Hippocampal formation (tissue), 2 donors: ENCODE measurements at regions not wholly inside any gene's neighbourhood (a gene's known extent, or its start where the extent isn't known, plus 50 kb on each side); places are given as distances from the start of the nearest gene placed in this dataset.
"Not testable (repeated sequence)": the region's sequence is repeated elsewhere in the genome, so short reads cannot be mapped to it uniquely, and the experiment has no call there.

Experiments used
- DNase-seq, 2 donors: peaks; one replicate each; lab custom pipeline; 2025; lab: John Stamatoyannopoulos, UW

- DNase-seq, result no peak
Observed at GRCh38 chr2:83055376-83056010, 1403.6 kb downstream of the SUCLG1 start.

DNA sequence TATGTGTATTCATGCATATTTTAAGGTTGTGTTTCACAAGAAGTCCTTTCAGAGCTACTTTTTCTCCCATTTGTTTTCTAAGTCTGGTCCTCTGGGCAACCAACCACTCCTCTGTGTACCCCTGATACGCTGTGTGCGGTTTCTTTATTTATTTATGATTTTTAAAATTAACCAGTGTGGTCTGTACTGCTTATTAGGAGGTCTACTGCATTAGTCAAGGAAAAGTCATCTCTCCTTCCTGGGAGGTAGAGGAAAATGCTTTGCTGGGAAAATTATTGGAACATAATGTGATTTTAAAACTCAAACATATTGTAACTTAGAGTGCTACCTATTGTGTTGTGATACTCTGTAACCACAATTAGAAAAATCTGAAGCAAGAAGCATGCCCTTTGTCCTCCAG lies 1404.3 kb downstream of the SUCLG1 start:
- no peak for DNase-seq

DNA sequence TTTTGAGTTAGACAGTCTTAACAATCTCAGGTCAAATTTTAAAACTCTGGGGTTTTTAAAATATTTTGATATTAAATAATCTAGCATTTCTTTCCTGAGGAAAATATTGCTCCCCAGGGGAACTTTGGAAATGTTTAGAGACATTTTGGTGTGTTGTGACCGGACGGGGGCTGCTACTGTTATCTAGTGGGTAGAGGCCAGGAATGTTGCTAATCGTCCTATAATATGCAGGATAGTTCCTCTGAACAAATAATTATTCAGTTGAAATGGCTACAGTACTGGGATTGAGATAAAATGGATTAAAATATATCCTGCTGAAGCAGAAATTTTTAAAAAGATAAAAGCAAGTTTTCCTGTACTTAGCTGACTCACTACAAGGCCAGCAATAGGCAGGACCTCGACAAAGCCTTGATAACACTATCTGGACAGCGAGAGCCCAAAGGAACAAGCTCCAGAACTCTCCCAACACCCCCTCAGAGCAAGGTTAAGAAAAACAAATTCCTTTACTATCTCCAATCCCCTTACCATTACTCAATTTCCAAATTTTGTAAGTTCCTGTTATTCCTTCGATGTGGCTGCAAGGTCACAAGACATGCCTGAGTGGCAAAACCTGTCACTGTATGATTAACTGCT lies 1407.4 kb downstream of the SUCLG1 start:
- DNase-seq, result no peak

DNA sequence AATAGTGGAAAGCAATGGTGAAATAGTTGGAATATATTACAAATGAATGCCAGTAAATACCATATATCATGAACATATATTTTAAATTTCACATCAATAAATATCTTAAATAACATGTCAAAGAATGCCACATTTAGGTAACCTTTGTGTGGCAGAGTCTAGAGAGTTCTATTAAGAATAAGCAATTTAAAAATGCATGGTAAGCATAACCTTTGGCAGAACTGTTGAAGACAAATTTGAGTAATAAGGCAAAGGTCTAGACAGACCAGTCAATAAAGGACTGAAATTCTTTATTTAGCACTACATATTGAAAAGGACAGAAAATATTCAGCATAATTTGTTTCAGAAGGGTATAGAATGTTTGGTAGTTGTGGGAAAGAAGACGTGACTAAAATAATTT lies 1417.0 kb downstream of the SUCLG1 start:
- no peak for DNase-seq

GRCh38 chr2:83022631-83023210 lies 1436.4 kb downstream of the SUCLG1 start:
- DNase-seq, result no peak

DNA sequence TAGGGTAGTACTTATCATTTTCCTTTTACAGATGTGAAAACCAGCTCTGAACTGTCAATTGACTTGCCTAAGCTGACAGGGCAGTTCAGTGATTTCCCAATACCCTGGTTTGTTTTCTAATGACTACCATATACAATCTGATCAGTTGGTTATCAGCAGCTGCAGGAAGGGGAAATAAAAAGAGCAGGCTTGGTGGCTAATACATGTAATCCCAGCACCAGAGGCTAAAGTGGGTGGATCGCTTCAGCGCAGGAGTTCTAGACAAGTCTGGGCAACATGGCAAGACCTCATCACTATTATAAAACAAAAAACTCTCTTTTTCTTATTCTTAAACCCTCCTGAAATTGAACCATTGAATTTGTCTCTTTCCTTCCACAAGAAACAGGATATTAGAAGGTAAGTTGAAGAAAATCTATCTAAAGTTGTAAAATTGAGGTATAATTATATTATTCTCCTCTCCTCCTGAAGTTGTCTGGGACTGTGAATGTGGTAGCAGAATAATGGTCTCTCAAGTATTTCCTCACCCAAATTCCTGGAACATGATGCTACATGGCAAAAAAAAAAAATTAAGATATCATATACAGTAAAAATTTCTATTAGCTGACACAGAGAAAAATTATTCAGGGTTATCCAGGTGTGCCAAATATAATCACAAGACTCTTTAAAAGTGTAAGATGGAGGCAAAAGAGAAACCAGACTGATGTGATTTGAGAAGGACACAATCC lies 1441.6 kb downstream of the SUCLG1 start:
- DNase-seq, result no peak

- DNase-seq, result no peak
Observed at GRCh38 chr2:83016343-83017110, 1442.6 kb downstream of the SUCLG1 start.

GRCh38 chr2:83015900-83016299 lies 1443.2 kb downstream of the SUCLG1 start:
- DNase-seq, result no peak

- no peak for DNase-seq
Observed at GRCh38 chr2:83015035-83015715, 1443.9 kb downstream of the SUCLG1 start.

GRCh38 chr2:83014462-83014861 lies 1444.6 kb downstream of the SUCLG1 start:
- no peak for DNase-seq

GRCh38 chr2:83006961-83007360 lies 1452.1 kb downstream of the SUCLG1 start:
- no peak for DNase-seq

- no peak for DNase-seq
Observed at GRCh38 chr2:83003555-83003954, 1455.5 kb downstream of the SUCLG1 start.

GRCh38 chr2:83002706-83003105 lies 1456.4 kb downstream of the SUCLG1 start:
- DNase-seq, result no peak

GRCh38 chr2:82998781-82999180 lies 1460.3 kb downstream of the SUCLG1 start:
- DNase-seq, result no peak

DNA sequence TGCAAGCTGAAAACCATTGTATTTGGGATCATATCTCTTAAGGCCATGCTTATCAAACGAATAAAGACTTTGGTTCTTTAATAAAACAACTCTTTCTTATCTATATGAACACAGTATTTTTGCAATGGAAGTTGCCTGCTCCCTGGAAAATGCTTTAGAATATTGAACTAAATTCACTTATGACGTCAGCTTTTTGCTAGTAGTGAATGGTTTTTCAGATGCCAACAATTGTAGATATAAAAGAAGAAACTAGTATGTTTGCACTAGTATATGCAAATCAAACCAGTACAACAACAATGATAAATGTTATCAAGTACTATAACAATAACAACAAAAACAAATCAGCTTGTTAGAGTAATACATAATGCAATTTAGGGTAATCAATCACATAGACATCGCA lies 1462.9 kb downstream of the SUCLG1 start:
- no peak for DNase-seq

DNA sequence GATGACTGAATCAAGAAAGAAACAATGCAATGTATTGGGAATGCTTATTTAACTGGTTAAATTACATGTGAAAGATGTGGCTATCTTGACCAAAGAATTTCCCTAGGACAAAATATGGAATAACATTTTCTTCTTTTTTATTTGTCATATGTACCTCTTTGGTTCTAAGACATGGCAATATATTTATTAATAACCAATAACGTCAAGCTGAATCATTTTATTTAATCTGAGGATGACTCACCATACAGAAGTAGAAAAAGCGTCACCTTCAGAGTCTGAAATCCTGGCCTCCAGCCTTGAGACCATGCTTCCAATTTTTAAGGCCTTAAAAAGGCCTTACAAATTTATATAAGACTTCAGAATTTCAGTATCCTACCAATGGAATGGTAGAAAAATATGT lies 1464.9 kb downstream of the SUCLG1 start:
- DNase-seq, result no peak

DNA sequence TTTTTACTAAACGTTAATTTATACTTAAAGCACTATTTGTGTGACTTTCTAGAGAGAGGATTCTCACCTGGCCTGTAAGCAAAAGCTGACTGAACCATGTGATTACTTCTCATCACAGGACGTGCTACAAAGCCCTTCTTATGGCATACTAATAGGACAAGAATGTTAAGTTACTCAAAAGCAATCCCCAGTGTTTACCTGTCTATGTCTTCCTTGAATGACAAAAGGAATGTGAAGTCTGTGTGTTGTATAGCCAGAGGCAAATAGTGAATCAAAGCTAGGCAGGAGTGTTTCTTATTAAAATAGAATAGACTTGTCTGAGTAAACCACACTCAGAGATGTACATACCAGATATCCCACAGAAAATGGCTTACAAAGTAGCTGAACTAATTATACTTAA lies 1465.5 kb downstream of the SUCLG1 start:
- DNase-seq, result no peak

DNA sequence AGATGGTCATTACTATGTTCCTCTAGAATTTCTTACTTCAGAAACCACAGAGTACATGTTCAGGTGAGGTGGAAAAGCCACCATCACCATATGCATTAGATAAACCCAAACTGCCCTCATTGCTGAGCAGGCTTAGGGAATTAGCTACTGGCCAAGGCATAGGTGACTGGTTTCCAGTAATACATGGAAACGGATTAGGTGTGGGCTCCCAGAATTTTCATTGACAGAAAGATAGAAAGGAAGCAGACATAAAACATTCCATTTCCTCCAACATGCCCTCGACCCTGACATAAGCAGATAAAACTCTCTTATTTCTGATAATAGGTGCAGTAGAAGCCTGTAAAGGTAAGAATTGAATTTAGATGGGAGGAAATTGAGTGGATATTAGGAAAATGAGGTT lies 1466.1 kb downstream of the SUCLG1 start:
- DNase-seq, result no peak

DNA sequence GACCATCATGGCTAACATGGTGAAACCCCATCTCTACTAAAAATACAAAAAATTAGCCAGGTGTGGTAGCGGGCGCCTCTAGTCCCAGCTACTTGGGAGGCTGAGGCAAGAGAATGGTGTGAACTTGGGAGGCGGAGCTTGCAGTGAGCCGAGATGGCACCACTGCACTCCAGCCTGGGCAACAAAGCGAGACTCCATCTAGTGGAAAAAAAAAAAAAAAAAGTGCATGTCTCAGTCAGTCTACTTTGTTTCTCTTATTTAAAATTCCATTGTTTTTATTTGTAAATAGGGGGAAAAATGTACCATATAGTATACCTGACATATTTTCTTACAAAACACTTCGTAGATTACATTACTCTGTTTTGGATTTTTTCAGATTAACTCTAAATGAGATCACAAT lies 1471.4 kb downstream of the SUCLG1 start:
- not testable (repeated sequence) for DNase-seq

- DNase-seq, result no peak
Observed at GRCh38 chr2:82986899-82987298, 1472.2 kb downstream of the SUCLG1 start.

DNA sequence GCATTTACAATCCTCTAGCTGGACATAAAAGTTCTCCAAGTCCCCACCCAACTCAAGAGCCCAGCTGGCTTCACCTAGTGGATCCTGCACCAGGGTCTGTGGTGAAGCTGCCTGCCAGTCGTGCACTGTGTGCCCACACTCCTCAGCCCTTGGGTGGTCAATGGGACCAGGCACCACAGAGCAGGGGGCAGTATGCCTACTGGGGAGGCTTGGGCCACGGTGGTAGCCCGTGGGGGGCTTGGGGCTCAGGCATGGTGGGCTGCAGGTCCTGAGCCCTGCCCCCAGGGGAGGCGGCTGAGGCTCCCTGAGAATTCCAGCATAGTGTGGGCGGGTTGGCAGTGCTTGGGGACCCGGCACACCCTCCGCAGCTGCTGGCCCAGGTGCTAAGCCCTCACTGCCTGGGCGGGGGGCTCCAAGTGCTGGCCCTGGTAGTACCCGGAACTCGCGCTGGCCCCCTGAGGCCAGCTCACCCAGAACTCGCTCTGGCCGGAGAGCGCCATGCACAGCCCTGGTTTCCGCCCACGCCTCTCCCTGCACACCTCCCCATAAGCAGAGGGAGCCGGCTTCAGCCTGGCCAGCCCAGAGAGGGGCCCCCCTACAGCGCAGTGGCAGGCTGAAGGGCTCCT lies 1473.4 kb downstream of the SUCLG1 start:
- DNase-seq, result no peak
